GM18861 (cell line): ENCODE measurements at regions not wholly inside any gene's neighbourhood (a gene's known extent, or its start where the extent isn't known, plus 50 kb on each side); places are given as distances from the start of the nearest gene placed in this dataset.

Experiments
- ATAC-seq: cut with Tn5 transposase; IDR thresholded peaks from one replicate; pipeline ENCODE4 v1.9.1; 2021; ENCODE audit not compliant: unreplicated experiment

- no peak for ATAC-seq
Measured at GRCh38 chr13:34294483-34295129, 476.7 kb downstream of the RFC3 start.

GRCh38 chr13:34300559-34300958 lies 482.6 kb downstream of the RFC3 start:
- ATAC-seq: no peak

- ATAC-seq: no peak
Measured at GRCh38 chr13:34302596-34302995, 484.6 kb downstream of the RFC3 start.

- ATAC-seq: no peak
Measured at GRCh38 chr13:34303346-34303745, 485.4 kb downstream of the RFC3 start.

GRCh38 chr13:34307607-34308006 lies 489.7 kb downstream of the RFC3 start:
- no peak for ATAC-seq

- no peak for ATAC-seq
Measured at GRCh38 chr13:34308725-34309124, 490.8 kb downstream of the RFC3 start.

GRCh38 chr13:34310539-34310938 lies 492.6 kb downstream of the RFC3 start:
- ATAC-seq: no peak

GRCh38 chr13:34311251-34311650 lies 493.3 kb downstream of the RFC3 start:
- no peak for ATAC-seq

- no peak for ATAC-seq
Measured at GRCh38 chr13:34312578-34312977, 494.6 kb downstream of the RFC3 start.

- no peak for ATAC-seq
Measured at GRCh38 chr13:34320084-34320483, 502.1 kb downstream of the RFC3 start.

- ATAC-seq: no peak
Measured at GRCh38 chr13:34322014-34322742, 504.2 kb downstream of the RFC3 start.

- ATAC-seq: no peak
Measured at GRCh38 chr13:34322743-34323074, 504.8 kb downstream of the RFC3 start.

- ATAC-seq: no peak
Measured at GRCh38 chr13:34335014-34336007, 517.4 kb downstream of the RFC3 start.

GRCh38 chr13:34338102-34338501 lies 520.2 kb downstream of the RFC3 start:
- no peak for ATAC-seq

- ATAC-seq: no peak
Measured at GRCh38 chr13:34340534-34340933, 522.6 kb downstream of the RFC3 start.

GRCh38 chr13:34343413-34343940 lies 525.5 kb downstream of the RFC3 start:
- no peak for ATAC-seq

- no peak for ATAC-seq
Measured at GRCh38 chr13:34344816-34345215, 526.9 kb downstream of the RFC3 start.

GRCh38 chr13:34345258-34345965 lies 527.5 kb downstream of the RFC3 start:
- ATAC-seq: no peak

- no peak for ATAC-seq
Measured at GRCh38 chr13:34346626-34347025, 528.7 kb downstream of the RFC3 start.

- ATAC-seq: no peak
Measured at GRCh38 chr13:34347784-34348573, 530.0 kb downstream of the RFC3 start.
